Coronary artery (tissue), 2 donors: ENCODE measurements at regions not wholly inside any gene's neighbourhood (a gene's known extent, or its start where the extent isn't known, plus 50 kb on each side); places are given as distances from the start of the nearest gene placed in this dataset.
A peak's percentile ranks its signal among the peaks of the same experiment; 100 is the strongest.

ENCODE experiments used
- DNase-seq: peaks from one replicate; pipeline ENCODE4 v3.0.0-alpha.2; 2017; ENCODE audit warnings: low spot score
- H3K27ac ChIP-seq, 2 donors: fragments of 200-600 bp; sonication (generic); one replicate each; pipeline ENCODE4 v1.5.1; 2016 to 2019
- H3K4me3 ChIP-seq: fragments of 200-600 bp; sonication (generic); 2 replicates; pipeline ENCODE4 v1.5.1; 2016; ENCODE audit warnings: mild to moderate bottlenecking, moderate library complexity
- TF ChIP-seq, protein P1 (sequence below): fragments of 200-600 bp; sonication (generic); IDR thresholded peaks from one replicate; pipeline ENCODE4 v1.5.1; 2019; ENCODE audit warnings: antibody characterized with exemption

DNA sequence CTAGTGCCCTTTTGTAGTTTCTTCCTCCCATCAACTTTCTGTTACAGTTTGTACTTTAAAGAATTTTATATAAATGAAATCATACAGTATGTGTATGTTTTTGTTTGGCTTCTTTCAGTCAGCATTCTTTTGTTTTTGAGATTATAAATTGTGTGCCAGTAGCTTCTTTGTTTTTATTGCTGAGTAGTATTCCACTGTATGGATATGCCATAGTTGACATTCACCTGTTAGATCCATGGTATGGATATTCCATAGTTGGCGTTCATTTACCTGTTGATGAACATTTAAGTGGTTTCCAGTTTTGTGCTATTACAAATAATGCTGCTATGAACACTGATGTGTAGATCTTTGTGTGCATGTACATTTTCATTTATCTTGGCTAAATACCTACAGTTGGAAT, 70.8 kb upstream of the SYPL1 start:
- Histone ChIP-seq H3K27ac (no peak overlapping the region), H3K4me3 (no peak overlapping the region)
- TF ChIP-seq, protein P1, sequence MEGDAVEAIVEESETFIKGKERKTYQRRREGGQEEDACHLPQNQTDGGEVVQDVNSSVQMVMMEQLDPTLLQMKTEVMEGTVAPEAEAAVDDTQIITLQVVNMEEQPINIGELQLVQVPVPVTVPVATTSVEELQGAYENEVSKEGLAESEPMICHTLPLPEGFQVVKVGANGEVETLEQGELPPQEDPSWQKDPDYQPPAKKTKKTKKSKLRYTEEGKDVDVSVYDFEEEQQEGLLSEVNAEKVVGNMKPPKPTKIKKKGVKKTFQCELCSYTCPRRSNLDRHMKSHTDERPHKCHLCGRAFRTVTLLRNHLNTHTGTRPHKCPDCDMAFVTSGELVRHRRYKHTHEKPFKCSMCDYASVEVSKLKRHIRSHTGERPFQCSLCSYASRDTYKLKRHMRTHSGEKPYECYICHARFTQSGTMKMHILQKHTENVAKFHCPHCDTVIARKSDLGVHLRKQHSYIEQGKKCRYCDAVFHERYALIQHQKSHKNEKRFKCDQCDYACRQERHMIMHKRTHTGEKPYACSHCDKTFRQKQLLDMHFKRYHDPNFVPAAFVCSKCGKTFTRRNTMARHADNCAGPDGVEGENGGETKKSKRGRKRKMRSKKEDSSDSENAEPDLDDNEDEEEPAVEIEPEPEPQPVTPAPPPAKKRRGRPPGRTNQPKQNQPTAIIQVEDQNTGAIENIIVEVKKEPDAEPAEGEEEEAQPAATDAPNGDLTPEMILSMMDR = no peak
- no peak for DNase-seq

DNA sequence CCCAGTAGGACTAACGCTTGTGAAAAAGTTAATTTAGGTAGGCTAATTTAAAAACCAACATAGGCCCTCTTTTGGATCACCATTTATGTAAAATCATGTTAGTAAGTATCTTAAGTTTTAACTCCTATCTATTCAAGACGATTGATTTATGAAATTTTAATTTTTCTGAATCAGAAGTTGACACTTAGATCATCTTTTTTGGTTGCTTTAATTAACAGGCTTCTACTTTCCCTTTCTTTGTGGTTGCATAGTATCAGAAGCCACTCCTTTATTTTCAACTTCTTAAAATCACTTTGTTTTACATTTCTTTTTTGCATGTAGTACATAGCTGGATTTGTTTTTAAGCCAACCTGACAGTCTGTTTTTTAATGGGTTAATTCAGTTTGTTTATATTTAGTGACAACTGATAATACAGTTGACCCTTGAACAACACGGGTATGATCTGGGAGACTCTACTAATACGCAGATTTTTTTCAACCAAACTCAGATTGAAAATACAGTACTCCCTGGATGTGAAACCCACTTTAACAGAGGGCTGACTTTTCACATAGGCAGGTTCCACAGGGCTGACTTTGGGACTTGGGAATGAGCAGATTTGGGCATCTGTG, 69.7 kb upstream of the SYPL1 start:
- no peak overlapping the region for H3K4me3 ChIP-seq
- TF ChIP-seq, protein P1 = no peak
- no peak overlapping the region for H3K27ac ChIP-seq
- DNase-seq = no peak

DNA sequence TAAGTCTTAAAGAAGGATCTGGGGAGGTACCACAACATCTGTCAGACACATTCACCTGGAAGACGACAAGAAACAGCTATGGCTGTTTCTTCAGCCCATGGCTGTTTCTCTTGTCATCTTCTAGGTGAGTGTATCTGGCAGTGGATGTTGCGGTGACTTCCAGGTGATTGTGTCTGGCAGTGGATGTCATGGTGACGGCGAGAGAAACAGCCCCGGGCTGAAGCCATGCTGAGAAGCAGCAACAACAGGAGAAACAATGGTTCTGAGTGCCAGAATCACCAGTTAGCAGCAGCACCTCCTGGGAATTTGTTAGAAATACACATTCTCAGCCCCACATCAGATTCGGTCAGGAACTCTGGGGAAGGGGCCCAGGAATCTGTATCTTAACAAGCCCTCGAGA, 68.6 kb upstream of the SYPL1 start:
- DNase-seq = no peak
- TF ChIP-seq, protein P1 = no peak

DNA sequence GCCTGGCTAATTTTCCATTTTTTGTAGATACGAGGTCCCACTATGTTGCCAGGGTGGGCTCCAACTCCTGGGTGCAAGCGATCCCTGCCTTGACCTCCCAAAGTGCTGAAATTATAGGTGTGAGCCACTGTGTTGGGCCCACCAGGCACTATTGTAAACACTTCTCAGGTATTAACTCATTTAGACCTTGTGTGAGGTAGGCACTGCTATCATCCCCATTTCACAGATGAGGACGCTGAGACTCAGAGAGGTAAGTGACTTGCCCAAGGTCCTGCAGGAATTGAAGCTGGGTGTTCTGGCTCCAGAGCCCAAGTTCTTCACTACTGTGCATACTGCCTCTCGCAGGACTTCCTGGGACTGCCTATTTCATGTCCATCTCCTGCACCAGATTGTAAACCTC, 67.1 kb upstream of the SYPL1 start:
- no peak for DNase-seq
- Histone ChIP-seq H3K27ac (peak overlapping the region in 1 of 2 donors; percentile 1), H3K4me3 (no peak overlapping the region)
- TF ChIP-seq, protein P1 = no peak

More for the DNA sequence above, 68.6 kb upstream of the SYPL1 start:
- Histone ChIP-seq H3K4me3 (no peak overlapping the region), H3K27ac (no peak overlapping the region)

DNA sequence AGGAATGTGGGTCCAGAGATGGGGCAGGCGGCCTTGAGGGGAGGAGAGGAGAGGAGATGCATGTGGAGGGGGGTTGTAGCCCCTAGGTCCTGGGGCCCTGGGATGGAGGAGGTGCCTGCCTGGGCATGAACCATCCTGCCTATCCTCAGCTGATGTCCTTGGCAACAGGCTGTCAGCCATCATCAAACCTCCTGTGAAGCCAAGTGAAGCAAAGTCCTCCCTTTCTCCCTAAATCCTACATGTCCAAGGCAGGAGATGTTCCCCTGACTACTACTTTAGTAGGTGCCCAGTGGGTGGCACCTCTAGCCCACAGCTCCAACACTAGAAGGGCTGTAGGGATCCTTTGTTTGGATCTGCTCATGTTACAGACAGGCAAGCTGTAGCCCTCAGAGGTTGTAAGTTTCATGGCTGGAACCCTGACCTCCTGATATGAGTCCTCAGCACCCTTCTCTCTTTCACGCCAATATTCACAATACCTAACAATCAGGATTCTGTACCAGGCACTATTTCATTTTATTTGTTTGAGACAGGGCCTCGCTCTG, 66.6 kb upstream of the SYPL1 start:
- H3K27ac ChIP-seq = no peak overlapping the region
- DNase-seq = no peak
- no peak overlapping the region for H3K4me3 ChIP-seq
- TF ChIP-seq, protein P1 = peak; percentile 12

DNA sequence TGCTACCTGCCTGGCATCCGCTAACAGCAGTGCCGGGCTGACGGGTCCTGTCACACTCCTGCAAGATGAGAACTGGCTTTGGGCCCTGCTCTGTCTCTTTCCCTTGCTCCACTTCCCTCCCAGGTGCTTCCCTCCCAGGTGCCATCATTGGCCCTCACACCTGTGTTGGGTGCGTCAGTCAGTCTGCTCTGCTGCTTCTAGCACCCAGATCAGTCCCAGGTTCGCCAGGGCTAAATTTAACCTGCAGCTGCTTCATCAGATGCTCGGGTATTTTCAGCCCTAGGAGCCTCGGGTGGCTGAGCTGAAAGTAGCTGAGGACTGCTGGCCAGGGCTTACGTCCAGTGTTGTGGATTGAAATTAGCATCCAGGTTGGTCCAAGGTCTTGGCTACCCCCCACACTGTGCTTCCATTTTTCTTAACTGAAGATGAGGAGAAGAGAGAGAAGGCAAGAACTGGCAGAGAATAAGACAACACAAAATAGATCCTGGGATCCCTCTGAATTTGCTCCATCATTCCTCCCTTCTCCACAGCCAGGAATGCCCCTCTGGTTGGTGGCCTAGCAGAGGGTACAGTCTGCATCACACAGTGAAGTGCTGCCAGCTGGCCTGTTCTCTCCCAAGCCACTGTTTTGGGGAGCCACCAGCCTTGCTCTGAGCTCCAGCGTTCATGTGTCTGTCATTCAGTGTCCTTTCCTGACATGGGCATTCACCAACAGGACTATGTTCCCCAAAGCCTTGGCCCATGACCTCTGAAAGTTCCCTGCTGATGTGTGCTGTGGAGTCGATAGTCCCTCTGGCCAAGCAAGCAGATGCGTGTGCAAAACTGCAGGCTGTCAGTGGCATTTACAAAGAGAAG, 65.9 kb upstream of the SYPL1 start:
- Histone ChIP-seq H3K4me3 (no peak overlapping the region), H3K27ac (no peak overlapping the region)
- DNase-seq = no peak
- TF ChIP-seq, protein P1 = no peak
